ENCODE measurements at regions not wholly inside any gene's neighbourhood (a gene's known extent, or its start where the extent isn't known, plus 50 kb on each side); places are given as distances from the start of the nearest gene placed in this dataset.

- TF ChIP-seq CTCF (IDR thresholded peaks at IDR 0.05; ENCODE audit: insufficient read depth, low read depth, low read length) (no peak), EZH2 (IDR thresholded peaks at IDR 0.05; ENCODE audit: insufficient read depth, low read length) (no peak)
These were observed 178.3 kb upstream of the CCDC68 start for GRCh38 chr18:55137602-55138001.

Measured in astrocyte (in vitro differentiated cells and primary cell).